ENCODE measurements at regions not wholly inside any gene's neighbourhood (a gene's known extent, or its start where the extent isn't known, plus 50 kb on each side); places are given as distances from the start of the nearest gene placed in this dataset.

GRCh38 chr3:70789878-70790277 lies 477.4 kb upstream of the MDFIC2 start:
- TF ChIP-seq POLR2A (IDR thresholded peaks at IDR 0.05) (no peak), POLR2AphosphoS5 (IDR thresholded peaks at IDR 0.05) (no peak), CTCF (IDR thresholded peaks at IDR 0.05) (no peak)
- no peaks in the 10 kb centered on the region for H3K4me1 ChIP-seq (replicated peaks)
- no peaks in the 10 kb centered on the region for H3K36me3 ChIP-seq
- intact Hi-C loops (cut with DNase I), result no loop called here
- 98% methylated on average over 2 of the region's 2 CpGs for WGBS
- DNase-seq (ENCODE audit: low spot score), result no peak
- no peaks in the 10 kb centered on the region for H3K9me3 ChIP-seq
- no peak overlapping the region for H3K27ac ChIP-seq
- no peaks in the 10 kb centered on the region for H3K27me3 ChIP-seq (replicated peaks; ENCODE audit: insufficient read depth)
- H3K4me3 ChIP-seq, result no peak overlapping the region

- H3K27me3 ChIP-seq (replicated peaks; ENCODE audit: insufficient read depth), result no peaks in the 10 kb centered on the region
- no peaks in the 10 kb centered on the region for H3K36me3 ChIP-seq
- H3K27ac ChIP-seq, result no peak overlapping the region
- TF ChIP-seq POLR2AphosphoS5 (IDR thresholded peaks at IDR 0.05), result no peak
- TF ChIP-seq CTCF (IDR thresholded peaks at IDR 0.05), result no peak
- no peak for TF ChIP-seq POLR2A (IDR thresholded peaks at IDR 0.05)
- H3K9me3 ChIP-seq, result no peaks in the 10 kb centered on the region
- intact Hi-C loops (cut with DNase I), result no loop called here
- H3K4me1 ChIP-seq (replicated peaks), result no peaks in the 10 kb centered on the region
- no peak for DNase-seq (ENCODE audit: low spot score)
- no peak overlapping the region for H3K4me3 ChIP-seq
These were observed 468.4 kb upstream of the MDFIC2 start for GRCh38 chr3:70780790-70781189.

GRCh38 chr3:70779296-70779695 lies 466.9 kb upstream of the MDFIC2 start:
- H3K9me3 ChIP-seq, result no peaks in the 10 kb centered on the region
- no peaks in the 10 kb centered on the region for H3K4me1 ChIP-seq (replicated peaks)
- intact Hi-C loops (cut with DNase I), result no loop called here
- 78% methylated on average over 4 of the region's 4 CpGs for WGBS
- no peak for DNase-seq (ENCODE audit: low spot score)
- no peaks in the 10 kb centered on the region for H3K36me3 ChIP-seq
- no peak overlapping the region for H3K4me3 ChIP-seq
- no peak for TF ChIP-seq POLR2AphosphoS5 (IDR thresholded peaks at IDR 0.05)
- TF ChIP-seq POLR2A (IDR thresholded peaks at IDR 0.05), result no peak
- TF ChIP-seq CTCF (IDR thresholded peaks at IDR 0.05), result no peak
- no peaks in the 10 kb centered on the region for H3K27me3 ChIP-seq (replicated peaks; ENCODE audit: insufficient read depth)
- H3K27ac ChIP-seq, result no peak overlapping the region

- Histone ChIP-seq H3K27me3 (replicated peaks; ENCODE audit: insufficient read depth) (no peaks in the 10 kb centered on the region), H3K4me3 (no peak overlapping the region), H3K27ac (no peak overlapping the region), H3K9me3 (no peaks in the 10 kb centered on the region), H3K4me1 (replicated peaks) (no peaks in the 10 kb centered on the region), H3K36me3 (no peaks in the 10 kb centered on the region)
- intact Hi-C loops (cut with DNase I), result no loop called here
- no peak for TF ChIP-seq POLR2AphosphoS5 (IDR thresholded peaks at IDR 0.05)
- no peak for TF ChIP-seq CTCF (IDR thresholded peaks at IDR 0.05)
- TF ChIP-seq POLR2A (IDR thresholded peaks at IDR 0.05), result no peak
- no peak for DNase-seq (ENCODE audit: low spot score)
- WGBS, result 58% methylated on average over 2 of the region's 2 CpGs
These were observed 463.6 kb upstream of the MDFIC2 start for GRCh38 chr3:70776081-70776480.

GRCh38 chr3:70775257-70775656 lies 462.8 kb upstream of the MDFIC2 start:
- no peaks in the 10 kb centered on the region for H3K36me3 ChIP-seq
- DNase-seq (ENCODE audit: low spot score), result no peak
- H3K27ac ChIP-seq, result no peak overlapping the region
- no peaks in the 10 kb centered on the region for H3K27me3 ChIP-seq (replicated peaks; ENCODE audit: insufficient read depth)
- H3K9me3 ChIP-seq, result no peaks in the 10 kb centered on the region
- 90% methylated on average over 4 of the region's 4 CpGs for WGBS
- TF ChIP-seq POLR2AphosphoS5 (IDR thresholded peaks at IDR 0.05) (no peak), CTCF (IDR thresholded peaks at IDR 0.05) (no peak), POLR2A (IDR thresholded peaks at IDR 0.05) (no peak)
- no peaks in the 10 kb centered on the region for H3K4me1 ChIP-seq (replicated peaks)
- H3K4me3 ChIP-seq, result no peak overlapping the region
- intact Hi-C loops (cut with DNase I), result no loop called here
